GM12878 (cell line): ENCODE measurements at regions not wholly inside any gene's neighbourhood (a gene's known extent, or its start where the extent isn't known, plus 50 kb on each side); places are given as distances from the start of the nearest gene placed in this dataset.

Experiments
- ATAC-seq: fragments of 200-7000 bp; cut with Tn5 transposase; 3 replicates; pipeline ENCODE4 v1.9.1; 2020; ENCODE audit warnings: mild to moderate bottlenecking, moderate library complexity
- BruUV-seq: library from RNA; stranded (reverse); fragments of 400-500 nt; replicated peaks from 2 replicates; lab custom pipeline; 2021; lab: Mats Ljungman, UMichigan
- CTCF ChIA-PET: fragments of 300-600 bp; sonication (Branson Sonifier 250); formaldehyde crosslinking; extraction: SDS; loops from one replicate; lab custom pipeline; 2021; ENCODE audit warnings: inconsistent platforms; lab: Yijun Ruan, JAX
- POLR2A ChIA-PET: fragments of 350-600 bp; formaldehyde crosslinking; extraction: SDS; loops from one replicate; lab custom pipeline; 2021; ENCODE audit warnings: inconsistent platforms; lab: Charles Lee
- RAD21 ChIA-PET: fragments of 300-600 bp; sonication (Branson Sonifier 250); formaldehyde crosslinking; loops from one replicate; lab custom pipeline; 2023; ENCODE audit warnings: antibody characterized with exemption; ENCODE audit not compliant: unreplicated experiment; lab: Charles Lee
- SMC1A ChIA-PET: fragments of 300-600 bp; sonication (Branson Sonifier 250); formaldehyde crosslinking; loops from one replicate; lab custom pipeline; 2023; ENCODE audit not compliant: unreplicated experiment, uncharacterized antibody; lab: Charles Lee
- DNase-seq: peaks from one replicate; pipeline ENCODE4 v3.0.0-alpha.2; 2011; ENCODE audit warnings: low read depth, low spot score
- FAIRE-seq: peaks from 3 replicates; lab custom pipeline; 2011; peaks lifted over from hg19 to GRCh38; lab: Jason Lieb, UNC
- H2AFZ ChIP-seq: 2 replicates; pipeline ENCODE4 v1.6.0; 2011; ENCODE audit warnings: low read depth, low read length, control low read depth; ENCODE audit not compliant: control insufficient read depth
- H3K27ac ChIP-seq: 2 replicates; pipeline ENCODE4 v1.5.1; 2011; ENCODE audit warnings: control low read depth; ENCODE audit not compliant: control insufficient read depth, insufficient read depth
- H3K27me3 ChIP-seq, 2 experiments: replicated peaks in 1 of 2; 2 replicates each; pipeline versions ENCODE4 v1.6.0 to v1.6.1; 2011; ENCODE audit warnings: low read length in 1 of 2; ENCODE audit not compliant: control insufficient read depth in 2 of 2, insufficient read depth in 2 of 2
- H3K36me3 ChIP-seq, 2 experiments: 2 replicates each; pipeline ENCODE4 v1.5.1; 2011; ENCODE audit warnings: low read length in 1 of 2; ENCODE audit not compliant: control insufficient read depth in 2 of 2, insufficient read depth in 2 of 2
- H3K4me1 ChIP-seq: 2 replicates; pipeline ENCODE4 v1.6.1; 2011; ENCODE audit warnings: mild to moderate bottlenecking, low read length, moderate library complexity, mixed read lengths; ENCODE audit not compliant: control insufficient read depth, insufficient read depth
- H3K4me2 ChIP-seq: 2 replicates; pipeline ENCODE4 v1.6.0; 2011; ENCODE audit warnings: control low read depth; ENCODE audit not compliant: control insufficient read depth, insufficient read depth
- H3K4me3 ChIP-seq: fragments of 200-600 bp; sonication (generic); 2 replicates; pipeline ENCODE4 v1.5.1; 2016
- H3K79me2 ChIP-seq: 2 replicates; pipeline ENCODE4 v1.6.0; 2011; ENCODE audit warnings: low read length; ENCODE audit not compliant: control insufficient read depth, insufficient read depth
- H3K9ac ChIP-seq: 2 replicates; pipeline ENCODE4 v1.8.0; 2011; ENCODE audit warnings: low read length, control low read depth, mixed read lengths; ENCODE audit not compliant: control insufficient read depth, insufficient read depth
- H3K9me3 ChIP-seq: replicated peaks from 3 replicates; pipeline ENCODE4 v1.5.1; 2011; ENCODE audit warnings: mild to moderate bottlenecking, low read length; ENCODE audit not compliant: control insufficient read depth, insufficient read depth
- H4K20me1 ChIP-seq: 2 replicates; pipeline ENCODE4 v1.6.0; 2011; ENCODE audit not compliant: control insufficient read depth, insufficient read depth
- EED ChIP-seq: sonication (generic); IDR thresholded peaks from 2 replicates; pipeline ENCODE4 v1.6.1; 2016; ENCODE audit warnings: antibody characterized with exemption, low read depth
- FOS ChIP-seq: IDR thresholded peaks from 3 replicates; pipeline ENCODE4 v1.6.1; 2011; ENCODE audit warnings: borderline replicate concordance; ENCODE audit not compliant: insufficient read length; ENCODE audit errors: extremely low read depth
- FOXK2 ChIP-seq: fragments of 450-650 bp; IDR thresholded peaks from 2 replicates; pipeline ENCODE4 v1.6.1; 2017; ENCODE audit warnings: mild to moderate bottlenecking, moderate library complexity
- KDM1A ChIP-seq: fragments of 200-600 bp; sonication (generic); IDR thresholded peaks from 2 replicates; pipeline ENCODE4 v1.6.1; 2016; ENCODE audit warnings: borderline replicate concordance
- MXI1 ChIP-seq: fragments of 150-350 bp; IDR thresholded peaks from 2 replicates; pipeline ENCODE4 v1.6.1; 2011; ENCODE audit warnings: low read depth, mild to moderate bottlenecking, inconsistent platforms, low read length, improper control_type of control experiment
- NBN ChIP-seq: fragments of 450-650 bp; IDR thresholded peaks from 2 replicates; pipeline ENCODE4 v1.6.1; 2016
- RB1 ChIP-seq: fragments of 450-650 bp; formaldehyde crosslinking; IDR thresholded peaks from 2 replicates; pipeline ENCODE4 v1.6.1; 2017; ENCODE audit warnings: mild to moderate bottlenecking, borderline replicate concordance
- RELB ChIP-seq: fragments of 450-650 bp; IDR thresholded peaks from 2 replicates; pipeline ENCODE4 v1.6.1; 2017; ENCODE audit warnings: low read depth, mild to moderate bottlenecking, moderate library complexity
- SUZ12 ChIP-seq: fragments of 200-600 bp; sonication (generic); IDR thresholded peaks from one replicate; pipeline ENCODE4 v1.6.1; 2018; ENCODE audit warnings: antibody characterized with exemption, mild to moderate bottlenecking; ENCODE audit not compliant: unreplicated experiment
- TCF3 ChIP-seq: IDR thresholded peaks from 2 replicates; pipeline ENCODE4 v1.6.1; 2012; ENCODE audit warnings: low read depth, mild to moderate bottlenecking, low read length, borderline replicate concordance; ENCODE audit not compliant: insufficient read depth
- ZBTB4 ChIP-seq: fragments of 450-650 bp; formaldehyde crosslinking; IDR thresholded peaks from 2 replicates; pipeline ENCODE4 v1.4.0; 2022; ENCODE audit warnings: mild to moderate bottlenecking, moderate library complexity
- WGBS: methylation state at CpG from one replicate; pipeline ENCODE4 v1.1.6; 2016; ENCODE audit warnings: low lambda C conversion rate; ENCODE audit not compliant: insufficient replicate concordance, insufficient coverage; ENCODE audit errors: missing lambda C conversion rate; 5-methylcytosine and 5-hydroxymethylcytosine counted together
- in situ Hi-C: fragments of 300-500 bp; cut with MboI; formaldehyde crosslinking; loops from 9 replicates; pipeline ENCODE4 v1.14.3; 2018; ENCODE audit warnings: mixed read lengths
- intact Hi-C: fragments of 100-400 bp; cut with micrococcal nuclease; formaldehyde crosslinking; loops from one replicate; pipeline ENCODE4 v1.14.2; 2022; ENCODE audit not compliant: unreplicated experiment
- TF ChIP-seq, protein P1 (sequence below): fragments of 450-650 bp; IDR thresholded peaks from 2 replicates; pipeline ENCODE4 v1.6.1; 2017; ENCODE audit warnings: mild to moderate bottlenecking, moderate library complexity

DNA sequence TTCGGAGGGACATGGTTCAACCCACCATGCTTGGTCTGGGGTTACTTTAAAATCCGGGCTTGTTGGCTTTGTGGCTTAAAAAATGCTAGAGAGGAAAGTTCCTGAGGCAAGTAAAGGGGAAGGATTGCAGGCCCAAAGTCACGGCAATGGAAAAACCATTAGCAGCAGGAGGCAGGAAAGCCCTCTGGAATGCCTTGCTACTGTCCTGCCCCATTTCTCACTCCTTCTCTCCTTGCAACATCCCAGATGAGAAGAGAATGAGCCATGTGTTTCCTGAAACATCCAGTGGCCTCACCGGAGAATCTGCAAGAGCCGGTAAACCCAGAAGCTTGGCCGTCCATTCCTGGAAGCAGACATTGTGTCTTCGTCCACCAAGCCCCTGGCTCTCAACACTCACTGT, 97.4 kb upstream of the LCLAT1 start (continued):
- TF ChIP-seq, protein P1, sequence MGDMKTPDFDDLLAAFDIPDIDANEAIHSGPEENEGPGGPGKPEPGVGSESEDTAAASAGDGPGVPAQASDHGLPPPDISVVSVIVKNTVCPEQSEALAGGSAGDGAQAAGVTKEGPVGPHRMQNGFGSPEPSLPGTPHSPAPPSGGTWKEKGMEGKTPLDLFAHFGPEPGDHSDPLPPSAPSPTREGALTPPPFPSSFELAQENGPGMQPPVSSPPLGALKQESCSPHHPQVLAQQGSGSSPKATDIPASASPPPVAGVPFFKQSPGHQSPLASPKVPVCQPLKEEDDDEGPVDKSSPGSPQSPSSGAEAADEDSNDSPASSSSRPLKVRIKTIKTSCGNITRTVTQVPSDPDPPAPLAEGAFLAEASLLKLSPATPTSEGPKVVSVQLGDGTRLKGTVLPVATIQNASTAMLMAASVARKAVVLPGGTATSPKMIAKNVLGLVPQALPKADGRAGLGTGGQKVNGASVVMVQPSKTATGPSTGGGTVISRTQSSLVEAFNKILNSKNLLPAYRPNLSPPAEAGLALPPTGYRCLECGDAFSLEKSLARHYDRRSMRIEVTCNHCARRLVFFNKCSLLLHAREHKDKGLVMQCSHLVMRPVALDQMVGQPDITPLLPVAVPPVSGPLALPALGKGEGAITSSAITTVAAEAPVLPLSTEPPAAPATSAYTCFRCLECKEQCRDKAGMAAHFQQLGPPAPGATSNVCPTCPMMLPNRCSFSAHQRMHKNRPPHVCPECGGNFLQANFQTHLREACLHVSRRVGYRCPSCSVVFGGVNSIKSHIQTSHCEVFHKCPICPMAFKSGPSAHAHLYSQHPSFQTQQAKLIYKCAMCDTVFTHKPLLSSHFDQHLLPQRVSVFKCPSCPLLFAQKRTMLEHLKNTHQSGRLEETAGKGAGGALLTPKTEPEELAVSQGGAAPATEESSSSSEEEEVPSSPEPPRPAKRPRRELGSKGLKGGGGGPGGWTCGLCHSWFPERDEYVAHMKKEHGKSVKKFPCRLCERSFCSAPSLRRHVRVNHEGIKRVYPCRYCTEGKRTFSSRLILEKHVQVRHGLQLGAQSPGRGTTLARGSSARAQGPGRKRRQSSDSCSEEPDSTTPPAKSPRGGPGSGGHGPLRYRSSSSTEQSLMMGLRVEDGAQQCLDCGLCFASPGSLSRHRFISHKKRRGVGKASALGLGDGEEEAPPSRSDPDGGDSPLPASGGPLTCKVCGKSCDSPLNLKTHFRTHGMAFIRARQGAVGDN: no peak
- no peak for TF ChIP-seq EED
- no peak for TF ChIP-seq NBN
- no peak for TF ChIP-seq TCF3
- TF ChIP-seq SUZ12: no peak
- TF ChIP-seq MXI1: no peak
- TF ChIP-seq FOXK2: no peak
- TF ChIP-seq RB1: no peak

DNA sequence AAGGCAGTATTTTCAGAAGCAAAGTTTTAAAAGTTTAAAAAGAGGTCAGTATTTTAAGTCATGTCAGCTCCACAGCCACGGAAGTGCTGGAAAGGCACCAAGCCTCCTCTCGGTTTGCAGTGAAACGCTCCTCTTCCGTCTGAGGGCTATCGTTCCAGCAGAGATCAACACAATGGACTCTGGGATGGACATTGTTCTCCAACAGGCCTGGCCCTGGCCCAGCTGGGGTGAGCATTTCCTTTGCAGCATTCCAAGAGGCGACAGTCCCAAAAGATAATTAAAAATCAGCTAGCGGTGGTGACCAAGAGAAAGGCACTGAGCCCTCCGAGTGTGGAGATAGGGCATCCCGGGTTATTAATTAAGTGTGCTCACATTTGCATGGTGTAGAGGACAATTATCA, 95.9 kb upstream of the LCLAT1 start:
- Histone ChIP-seq H3K27me3 (no peaks in the 10 kb centered on the region), H3K79me2 (no peaks in the 10 kb centered on the region), H2AFZ (no peak overlapping the region), H3K9ac (no peak overlapping the region), H3K36me3 (no peaks in the 10 kb centered on the region), H3K27ac (no peak overlapping the region), H3K9me3 (no peaks in the 10 kb centered on the region), H3K4me1 (no peaks in the 10 kb centered on the region), H4K20me1 (no peaks in the 10 kb centered on the region), H3K4me3 (no peak overlapping the region), H3K4me2 (no peak overlapping the region)
- FAIRE-seq (no peak), ATAC-seq (no peak), DNase-seq (no peak)
- ChIA-PET CTCF (interaction anchor here (1.2 kb wide), 1 partner anchor 9 kb away, joined by 3 read pairs; no protein-coding TSS in a partner anchor), POLR2A (no interaction called here), RAD21 (interaction anchor here (1.3 kb wide), 1 partner anchor 63 kb away, joined by 3 read pairs; no protein-coding TSS in a partner anchor), SMC1A (interaction anchor here (0.9 to 7.4 kb wide), 3 partner anchors 16 to 104 kb away, joined by 3 to 43 read pairs (median 3); no protein-coding TSS in a partner anchor)
- WGBS: 79% methylated on average over 9 of the region's 9 CpGs
- BruUV-seq: no TSS peak
- in situ Hi-C loops (no loop called here), intact Hi-C loops (no loop called here)
- TF ChIP-seq MXI1 (no peak), RELB (no peak), ZBTB4 (CRISPR knock-in tag) (no peak), KDM1A (no peak), FOS (no peak)
